Right lobe of liver (tissue), 4 donors: ENCODE measurements at regions not wholly inside any gene's neighbourhood (a gene's known extent, or its start where the extent isn't known, plus 50 kb on each side); places are given as distances from the start of the nearest gene placed in this dataset.

Experiments used
- CTCF ChIP-seq, 4 donors: fragments of 200-600 bp in 3 of 4; fragments of 450-650 bp in 1 of 4; IDR thresholded peaks; one replicate each; pipeline versions ENCODE4 v1.5.1 to v1.8.0; 2016 to 2022; ENCODE audit warnings: antibody characterized with exemption in 4 of 4, mild to moderate bottlenecking in 2 of 4
- POLR2A ChIP-seq: fragments of 450-650 bp; IDR thresholded peaks from one replicate; pipeline ENCODE4 v1.6.1; 2017; ENCODE audit warnings: antibody characterized with exemption, mild to moderate bottlenecking
- donor health status: DM: no; HTN: no; CAD: no.
- donor health status: DM: no; HTN: no; CAD: no.
- donor health status: DM: no; HTN: yes; CAD: no.

- TF ChIP-seq CTCF (IDR thresholded peaks at IDR 0.05) (no peak), POLR2A (no peak)
These were observed 241.3 kb upstream of the IRS2 start for GRCh38 chr13:110027470-110028240.
